Stimulated activated CD8-positive, alpha-beta memory T cell treated with anti-CD3 and anti-CD28 coated beads, Interleukin-4, amount 100 ng/mL, for 1 hour (primary cell): ENCODE measurements at regions not wholly inside any gene's neighbourhood (a gene's known extent, or its start where the extent isn't known, plus 50 kb on each side); places are given as distances from the start of the nearest gene placed in this dataset.

ENCODE experiments used
- DNase-seq, 2 donors: peaks; one replicate each; pipeline ENCODE4 v3.0.0-alpha.2; 2020; ENCODE audit warnings: low read depth in 2 of 2, low spot score in 1 of 2

DNA sequence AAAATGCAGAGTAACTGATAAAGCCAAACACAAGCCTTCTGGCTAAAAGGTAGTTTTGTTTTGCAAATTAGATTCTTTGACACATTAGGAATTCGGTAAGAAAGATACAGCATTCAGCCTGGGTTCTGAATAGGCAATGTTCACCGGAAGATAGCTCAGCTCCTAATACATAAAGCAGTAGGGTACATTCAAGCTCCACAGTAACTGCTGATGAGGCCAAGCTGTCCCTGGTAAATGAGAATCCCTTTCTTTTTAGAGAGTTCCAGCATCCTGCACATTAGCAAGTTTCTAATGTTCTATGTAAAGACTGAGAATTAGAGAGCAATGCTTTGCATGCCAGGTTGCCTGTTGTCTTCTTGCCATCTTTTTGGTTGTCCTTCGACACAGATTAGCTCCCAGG, 316.3 kb upstream of the SLC14A2 start:
- DNase-seq = no peak

DNA sequence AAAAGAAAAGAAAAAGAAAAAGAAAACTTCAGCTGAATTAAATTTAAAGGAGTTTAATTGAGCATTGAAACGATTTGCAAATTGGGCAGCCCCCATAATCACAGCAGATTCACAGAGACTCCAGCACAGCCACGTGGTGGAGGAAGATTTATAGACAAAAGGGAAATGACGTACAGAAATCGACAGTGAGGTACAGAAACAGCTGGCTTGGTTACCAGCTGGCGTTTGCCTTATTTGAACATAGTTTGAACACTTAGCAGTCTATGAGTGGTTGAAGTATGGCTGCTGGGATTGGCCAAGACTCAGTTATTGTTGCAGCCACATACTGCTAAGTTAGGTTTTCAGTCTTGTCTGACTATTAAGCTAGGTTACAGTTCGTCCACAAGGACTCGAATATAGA, 312.2 kb upstream of the SLC14A2 start:
- DNase-seq = no peak

DNA sequence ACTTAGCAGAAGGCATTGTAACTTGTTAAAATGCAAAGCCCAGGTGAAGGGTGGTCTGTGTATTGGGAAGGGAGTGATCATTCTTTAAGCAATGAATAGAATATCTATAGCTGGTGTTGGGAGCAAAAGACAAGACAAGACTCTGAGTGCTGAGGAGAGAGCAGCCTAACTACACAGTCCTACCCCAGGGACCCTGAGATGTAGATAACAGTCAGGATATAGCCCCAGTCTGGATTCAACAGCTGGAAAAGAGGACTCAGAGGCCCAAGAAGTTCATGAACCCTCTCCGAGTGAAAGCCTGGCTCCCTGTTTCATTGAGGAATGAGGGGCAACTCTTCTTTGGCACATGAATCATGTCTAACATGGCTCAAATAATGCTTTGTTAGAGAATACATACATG, 310.7 kb upstream of the SLC14A2 start:
- no peak for DNase-seq

DNA sequence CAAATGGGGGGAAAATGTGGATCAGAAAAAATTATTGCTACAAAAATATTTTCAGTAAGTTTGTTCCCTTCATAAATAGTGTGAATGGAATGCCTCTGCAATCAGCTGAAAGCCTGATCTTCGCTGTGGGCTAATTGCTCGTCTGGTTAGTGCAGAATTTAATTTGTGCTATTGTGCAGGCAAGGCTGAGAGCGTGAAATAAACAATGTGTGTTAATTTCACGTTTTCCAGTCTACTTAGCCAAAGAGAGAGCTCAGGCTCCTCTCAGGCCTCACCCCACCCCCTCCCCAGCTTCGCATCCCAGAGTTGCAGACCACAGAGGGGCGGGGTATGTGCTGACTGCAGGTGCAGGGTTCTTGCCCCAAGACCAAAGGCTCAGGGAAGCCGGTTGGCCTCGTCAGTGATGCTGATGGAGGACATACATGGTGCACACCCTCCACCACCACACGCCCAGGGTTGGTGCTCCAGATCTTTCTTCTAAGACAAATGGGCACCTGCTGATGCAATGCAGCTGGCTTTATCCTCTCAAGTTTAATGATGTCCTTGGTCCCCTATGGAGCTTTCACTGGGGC, 302.6 kb upstream of the SLC14A2 start:
- DNase-seq = no peak

DNA sequence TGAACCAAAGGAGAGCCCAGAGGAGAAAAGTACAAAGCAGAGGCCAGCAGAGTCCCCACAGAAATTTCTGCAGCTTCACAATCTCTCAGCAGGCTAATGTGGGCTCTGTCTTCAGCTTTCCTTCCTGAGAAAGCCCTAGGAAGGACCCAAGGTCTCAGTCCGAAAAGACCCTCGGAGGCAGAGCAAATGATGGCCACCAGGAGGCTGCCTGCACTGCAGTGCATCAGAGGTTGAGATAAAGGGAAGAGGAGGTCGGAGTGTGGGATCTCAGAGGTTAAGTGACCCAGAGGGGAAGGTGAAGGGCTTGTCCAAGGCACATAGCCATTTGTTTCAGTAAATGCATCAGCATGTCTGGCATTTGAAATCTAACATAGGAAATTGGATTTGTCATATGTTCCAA, 299.1 kb upstream of the SLC14A2 start:
- DNase-seq = no peak

DNA sequence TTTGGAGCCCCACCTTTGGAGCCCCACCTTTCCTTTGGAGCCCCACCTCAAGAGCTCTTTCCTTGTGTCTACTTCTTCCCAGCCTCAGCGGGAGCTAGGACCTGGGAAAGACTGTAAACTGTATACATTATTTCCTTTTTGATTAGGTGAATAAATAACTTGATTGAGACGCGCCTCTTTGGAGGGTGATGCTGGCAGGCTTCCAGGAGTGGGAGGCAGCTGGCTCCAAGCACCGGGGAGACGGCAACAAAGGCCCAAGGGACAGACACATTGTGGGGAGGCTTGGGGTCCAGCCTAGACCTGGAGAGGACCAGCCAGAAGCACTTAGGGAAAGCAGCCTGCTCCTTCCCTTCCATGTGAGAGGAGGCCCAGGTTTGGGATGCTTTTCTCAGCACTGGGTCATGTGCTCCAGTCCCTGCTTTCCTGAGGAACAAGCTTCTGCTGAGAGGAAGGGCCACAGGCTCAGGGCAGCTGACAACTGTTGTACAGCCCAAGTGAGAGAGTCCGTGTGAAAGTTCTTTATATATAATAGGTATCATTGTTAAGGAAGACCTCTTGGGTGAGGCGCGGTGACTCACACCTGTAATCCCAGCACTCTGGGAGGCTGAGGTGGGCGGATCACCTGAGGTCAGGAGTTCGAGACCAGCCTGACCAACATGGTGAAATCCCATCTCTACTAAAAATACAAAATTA, 297.2 kb upstream of the SLC14A2 start:
- no peak for DNase-seq

DNA sequence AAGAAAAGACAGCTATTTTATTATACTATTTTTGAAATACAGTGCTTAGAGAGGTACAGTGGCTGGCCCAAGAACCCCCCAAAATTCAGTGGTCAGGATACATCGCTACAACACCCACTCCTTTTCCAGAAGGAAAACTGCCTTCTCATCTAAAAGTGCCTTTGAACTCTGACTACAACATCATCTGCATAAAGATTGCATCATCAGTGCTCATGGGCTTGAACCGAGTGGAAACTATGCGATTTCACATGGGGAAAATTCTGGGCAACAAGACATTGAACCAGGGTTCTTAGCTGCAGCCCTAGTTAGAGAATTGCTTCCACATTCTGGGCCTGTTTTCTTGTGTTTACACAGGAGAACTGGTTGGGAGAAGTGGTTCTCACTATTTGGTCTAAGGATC, 294.6 kb upstream of the SLC14A2 start:
- no peak for DNase-seq

DNA sequence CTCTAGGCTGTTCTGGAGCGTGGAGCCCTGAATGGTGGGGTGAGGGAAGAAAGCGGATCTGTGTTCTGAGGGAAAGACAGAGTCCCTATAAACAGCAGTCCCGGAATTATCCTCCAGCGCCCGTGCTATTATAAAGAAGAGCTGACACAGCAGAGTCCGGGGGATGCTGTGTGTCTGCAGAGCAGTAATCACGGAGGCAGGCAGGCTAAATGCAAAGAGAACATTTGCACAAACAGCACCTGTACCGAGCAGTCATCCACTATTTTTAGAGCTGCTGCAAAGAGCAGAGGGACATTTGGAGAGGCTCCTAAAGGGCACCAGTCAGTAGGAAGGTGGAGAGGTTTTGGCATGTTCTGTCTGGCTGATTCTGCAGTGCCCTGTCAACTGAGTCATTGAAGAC, 293.8 kb upstream of the SLC14A2 start:
- no peak for DNase-seq

DNA sequence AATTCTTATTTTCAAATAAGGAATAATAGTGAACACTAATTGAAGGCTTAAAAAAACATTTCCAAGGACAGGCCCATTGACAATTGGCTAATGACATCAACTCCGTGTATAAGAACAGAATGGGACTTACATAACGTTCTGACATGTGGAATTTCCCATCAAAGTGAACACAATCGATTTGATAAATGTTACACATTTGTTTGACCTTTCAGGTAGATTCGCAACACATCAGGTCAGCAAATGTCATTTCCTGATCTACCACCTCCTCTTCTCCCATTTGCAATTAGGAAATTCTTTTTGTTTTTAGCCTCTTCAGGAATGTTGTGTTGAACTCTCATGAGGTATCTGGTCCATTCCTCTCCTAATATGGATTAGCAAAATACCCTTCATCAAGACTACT, 292.9 kb upstream of the SLC14A2 start:
- no peak for DNase-seq

DNA sequence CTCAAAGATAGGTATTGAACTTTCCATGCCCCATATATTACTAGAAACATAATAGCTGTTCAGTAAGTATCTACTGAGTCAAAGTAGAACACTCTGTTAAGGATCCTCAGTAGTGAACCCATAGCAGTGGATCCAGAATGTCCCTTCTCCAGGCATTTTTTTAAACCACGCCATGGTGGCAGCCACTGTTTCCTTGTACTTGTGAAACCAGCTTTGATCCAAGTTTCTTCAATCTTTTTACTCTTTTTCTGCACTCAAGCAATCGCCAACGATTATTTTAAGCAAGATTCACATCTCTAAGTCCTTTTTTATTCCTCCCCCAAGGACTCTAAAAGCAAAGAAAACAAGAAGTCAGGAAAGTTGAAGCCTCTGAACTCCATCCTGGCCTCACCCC, 291.2 kb upstream of the SLC14A2 start:
- no peak for DNase-seq

DNA sequence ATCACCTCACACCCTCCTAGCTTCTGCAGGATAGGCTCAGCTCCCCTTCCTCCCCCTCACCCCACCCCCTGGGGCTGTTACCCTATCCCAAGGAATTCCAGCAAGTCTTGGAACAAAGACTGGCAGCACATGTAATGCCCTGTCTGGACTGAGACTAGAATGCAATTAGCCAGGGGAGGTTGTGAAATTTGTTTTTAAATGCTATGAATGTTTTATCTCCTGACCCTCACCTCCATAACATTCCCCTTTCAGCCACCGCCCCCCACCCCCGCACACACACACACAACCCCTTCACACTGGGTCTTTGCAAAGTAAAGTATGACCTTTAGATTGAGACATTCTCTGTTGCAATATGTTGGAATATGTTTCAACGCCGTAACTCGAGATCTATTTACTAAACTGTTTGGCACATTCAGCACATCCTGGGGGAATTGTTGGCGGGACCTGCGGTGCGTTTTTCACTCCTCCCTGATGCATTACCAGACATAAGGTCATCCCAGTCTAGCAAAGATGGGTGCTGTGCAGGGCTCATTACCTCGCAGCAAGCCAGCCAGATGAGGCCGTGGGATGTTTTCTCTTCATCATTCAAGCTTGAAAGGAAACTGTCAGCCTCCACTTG, 290.7 kb upstream of the SLC14A2 start:
- DNase-seq = no peak

DNA sequence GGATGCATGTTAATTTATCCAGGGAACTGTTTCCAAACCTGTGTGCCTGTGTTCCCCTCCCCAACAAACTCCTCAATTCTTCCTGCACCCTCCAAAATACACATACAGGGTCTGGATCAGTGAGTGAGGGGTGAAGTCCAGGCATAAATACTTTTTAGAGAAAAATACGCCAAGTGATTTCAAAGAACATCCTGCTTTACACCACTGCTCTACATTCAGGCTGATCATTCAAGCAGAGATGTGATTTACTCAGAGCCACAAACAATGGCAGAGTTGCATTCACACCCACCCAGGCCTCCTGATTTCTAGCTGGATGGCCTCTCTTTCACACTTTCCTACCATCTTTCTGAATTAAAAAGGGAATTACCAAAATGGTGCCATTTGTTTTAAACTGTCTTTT, 289.5 kb upstream of the SLC14A2 start:
- DNase-seq = no peak

DNA sequence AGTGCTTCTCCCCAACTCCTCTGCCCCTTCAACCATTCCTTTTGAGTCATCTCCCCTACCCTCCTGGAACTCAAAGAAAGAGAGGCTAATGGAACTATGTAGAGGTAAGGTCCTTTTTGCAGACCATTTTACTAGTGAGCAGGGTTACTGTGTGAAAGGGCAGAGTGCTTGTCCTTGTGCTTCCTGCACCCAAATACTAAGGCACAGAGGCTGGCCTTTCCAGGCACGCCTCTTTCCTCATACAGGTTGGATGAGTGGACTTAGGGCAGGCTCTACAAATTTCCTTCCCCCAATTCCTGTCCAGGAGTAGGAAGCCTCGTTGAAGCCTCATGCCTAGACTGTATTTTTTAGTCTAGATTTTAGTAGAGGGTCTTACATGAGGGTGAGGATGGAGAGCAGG, 288.8 kb upstream of the SLC14A2 start:
- no peak for DNase-seq

DNA sequence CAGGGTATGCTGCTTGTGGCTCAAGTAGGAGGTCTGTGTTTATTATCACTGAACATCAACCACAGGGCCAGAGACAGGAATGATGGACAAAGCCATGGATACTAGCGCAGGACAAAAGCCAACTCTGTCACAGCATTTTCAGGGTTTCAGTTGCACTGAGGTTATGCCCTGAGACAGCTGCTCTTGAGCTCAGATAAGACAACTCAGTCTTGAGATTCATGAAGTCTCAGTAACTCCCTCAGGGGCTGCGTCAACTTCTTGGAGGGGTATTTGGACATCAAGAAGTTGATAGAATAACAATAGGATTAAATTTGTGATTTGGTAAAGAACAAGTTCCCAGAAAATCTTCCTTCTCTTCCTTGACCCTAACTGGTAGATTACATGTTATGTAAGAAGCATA, 287.0 kb upstream of the SLC14A2 start:
- no peak for DNase-seq

DNA sequence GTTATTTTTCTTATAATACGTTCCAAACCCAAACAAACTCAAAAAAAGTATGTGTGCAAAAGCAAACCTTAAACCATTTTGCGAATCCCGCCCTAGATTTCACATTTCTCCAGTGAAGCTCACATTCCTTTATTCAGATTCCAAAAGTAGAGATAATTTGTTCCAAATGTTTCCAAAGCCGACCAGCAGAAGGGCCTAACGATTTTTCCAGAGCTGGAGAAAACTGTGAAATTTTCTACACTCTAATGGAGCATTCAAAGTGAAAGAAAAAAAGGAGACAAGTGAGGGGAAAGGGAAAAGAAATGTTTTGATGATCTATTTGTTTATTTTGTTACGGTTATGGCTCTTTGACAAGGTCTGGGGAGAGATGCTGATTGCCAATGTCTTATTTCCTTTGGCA, 286.5 kb upstream of the SLC14A2 start:
- DNase-seq = no peak

DNA sequence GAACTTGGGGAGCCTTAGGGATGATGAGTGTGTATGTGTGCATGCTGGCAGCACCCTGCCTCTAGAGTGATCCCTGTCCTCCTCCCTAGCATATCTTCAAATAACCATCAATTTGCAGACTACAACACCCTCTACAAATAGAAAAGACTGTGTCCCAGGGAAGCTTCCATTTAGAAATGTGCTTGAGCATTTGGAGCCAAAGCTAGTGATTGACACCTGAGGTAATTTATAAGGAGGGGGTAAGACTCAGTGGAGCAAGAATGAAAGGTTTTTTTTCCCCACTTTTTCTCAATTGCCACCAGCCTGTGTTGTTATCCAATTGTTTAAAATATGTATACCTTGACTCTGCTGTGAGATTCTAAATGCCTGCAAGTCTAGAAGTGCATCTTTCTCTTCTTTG, 286.0 kb upstream of the SLC14A2 start:
- DNase-seq = no peak

DNA sequence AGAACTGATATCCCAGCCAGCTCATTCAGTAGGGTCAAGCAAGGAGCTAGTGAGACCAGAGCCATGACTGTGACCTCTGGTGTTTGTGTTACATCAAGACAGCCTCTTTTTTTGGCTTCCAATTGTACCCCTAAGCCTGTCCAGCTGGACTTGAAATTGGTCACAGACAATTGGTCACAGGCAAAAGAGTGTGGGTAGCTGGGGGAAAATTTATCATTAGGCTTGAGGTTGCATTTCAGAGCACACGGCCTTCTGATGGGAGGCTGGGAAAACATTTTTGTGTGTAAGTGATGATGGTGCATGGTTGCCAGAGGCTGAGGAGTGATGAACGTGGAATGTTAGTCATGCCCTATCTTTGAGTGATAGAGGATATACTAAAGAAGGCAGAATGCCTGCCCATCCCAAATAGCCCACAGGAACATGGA, 285.1 kb upstream of the SLC14A2 start:
- no peak for DNase-seq

DNA sequence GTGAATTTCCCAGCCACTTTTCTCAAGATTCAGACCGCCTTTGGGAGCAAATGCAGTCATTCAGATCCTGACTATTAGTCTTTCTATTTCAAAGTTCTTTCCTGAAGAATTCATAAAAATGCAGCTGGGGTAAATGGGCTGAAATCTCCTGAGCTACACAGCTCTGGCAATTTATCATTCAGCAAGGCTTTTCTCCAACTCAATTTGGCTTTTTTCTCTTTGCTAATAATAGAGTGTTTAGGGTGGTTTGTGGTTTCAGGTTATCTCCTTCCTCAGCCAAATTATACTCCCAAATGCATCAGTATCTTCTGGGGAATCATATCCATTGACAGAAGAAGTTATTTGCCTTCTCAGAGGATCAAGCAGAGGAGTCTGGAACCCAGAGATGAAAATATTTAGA, 282.4 kb upstream of the SLC14A2 start:
- DNase-seq = no peak

DNA sequence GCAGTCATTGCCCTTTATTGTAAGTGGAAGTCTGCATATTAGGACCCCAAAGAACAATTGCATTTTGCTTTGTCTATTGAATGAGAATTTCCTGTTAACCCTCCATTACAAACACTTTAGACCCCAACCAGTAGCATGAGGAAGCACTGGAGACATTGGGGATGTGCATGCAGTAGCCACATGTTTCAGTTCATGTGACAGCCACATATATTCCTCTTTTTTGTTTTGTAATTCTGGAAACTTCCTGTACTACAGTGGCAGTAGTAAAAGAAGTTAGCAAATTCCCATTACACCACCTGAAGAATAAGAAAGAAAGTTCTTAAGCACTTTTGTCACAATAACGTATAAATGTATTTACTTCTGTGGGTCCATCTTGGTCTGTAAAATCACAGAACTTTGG, 281.1 kb upstream of the SLC14A2 start:
- no peak for DNase-seq

DNA sequence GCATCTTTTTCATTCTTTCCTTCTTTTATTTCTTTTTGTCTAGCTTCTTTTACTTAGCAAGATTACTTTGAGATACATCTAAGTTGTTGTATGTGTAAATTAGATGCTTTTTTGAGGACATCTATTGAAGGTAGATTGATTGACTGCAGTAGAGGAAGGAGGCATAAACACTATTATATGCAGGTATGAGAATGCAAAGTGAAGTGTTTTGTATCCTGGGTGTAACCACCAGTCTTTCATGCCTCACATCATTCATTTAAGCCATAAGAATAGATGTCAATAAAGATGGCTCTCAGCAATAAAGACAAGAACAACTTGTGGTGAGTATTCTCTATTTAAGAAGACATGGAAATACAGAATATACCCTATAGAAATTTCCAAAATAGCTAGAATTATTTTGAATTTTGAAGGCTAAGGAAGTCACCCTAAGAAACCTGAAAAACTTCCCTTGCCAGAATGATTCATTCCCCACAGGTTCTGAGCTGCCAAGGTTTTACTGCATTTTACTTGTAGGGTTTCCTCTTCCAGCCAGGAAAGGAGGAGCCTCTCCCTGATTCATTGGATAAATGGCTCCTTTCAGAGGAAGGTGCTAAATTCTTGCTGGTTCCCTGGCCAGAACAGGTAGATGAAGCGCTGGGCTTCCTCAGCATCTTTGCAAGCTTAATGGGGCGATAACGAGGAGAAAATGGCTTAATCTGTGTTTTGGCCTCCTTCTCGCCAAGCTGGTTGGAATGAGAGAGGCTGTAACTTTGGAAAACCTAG, 279.8 kb upstream of the SLC14A2 start:
- no peak for DNase-seq

DNA sequence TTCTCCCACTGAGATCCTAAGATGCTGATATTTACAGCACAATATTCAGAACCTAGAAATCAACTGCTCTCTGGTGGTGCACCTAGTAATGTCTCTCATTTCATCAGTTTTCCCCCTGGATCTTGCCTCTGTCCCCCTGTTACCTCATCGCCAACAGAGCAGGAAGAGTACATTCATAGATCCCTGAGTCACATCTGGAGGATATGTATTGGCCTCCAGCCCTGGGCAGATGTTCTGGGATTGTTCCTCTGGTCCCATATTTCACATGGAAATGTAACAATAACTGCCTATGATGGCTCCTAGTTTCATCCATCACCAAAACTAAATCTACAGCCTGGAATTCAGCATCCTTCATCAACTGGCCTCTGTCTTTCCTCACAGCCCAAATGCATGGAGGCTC, 278.8 kb upstream of the SLC14A2 start:
- no peak for DNase-seq

DNA sequence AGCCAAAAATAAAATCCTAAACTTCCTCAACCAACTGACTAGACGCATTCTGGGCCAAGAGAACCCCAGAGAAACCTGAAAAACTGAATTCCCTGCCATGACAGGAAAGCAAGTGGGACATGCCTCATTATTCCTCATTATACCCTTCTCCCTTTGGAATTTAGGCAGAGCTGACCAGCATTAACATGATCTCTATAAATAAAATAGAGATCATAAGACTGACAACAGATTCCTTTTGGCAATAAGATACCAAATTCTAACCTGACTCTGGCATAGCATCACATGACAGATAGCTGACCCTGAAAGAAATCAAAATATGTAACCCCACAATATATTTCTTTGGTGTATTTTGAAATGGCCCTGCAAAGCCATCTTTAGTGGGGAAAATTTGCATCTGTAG, 277.8 kb upstream of the SLC14A2 start:
- DNase-seq = no peak
